NCI-H69 (cell line): ENCODE measurements at regions not wholly inside any gene's neighbourhood (a gene's known extent, or its start where the extent isn't known, plus 50 kb on each side); places are given as distances from the start of the nearest gene placed in this dataset.
"Not testable (repeated sequence)": the region's sequence is repeated elsewhere in the genome, so short reads cannot be mapped to it uniquely, and the experiment has no call there.

Experiments
- DNase-seq: peaks from one replicate; lab custom pipeline; 2025; lab: John Stamatoyannopoulos, UW

DNA sequence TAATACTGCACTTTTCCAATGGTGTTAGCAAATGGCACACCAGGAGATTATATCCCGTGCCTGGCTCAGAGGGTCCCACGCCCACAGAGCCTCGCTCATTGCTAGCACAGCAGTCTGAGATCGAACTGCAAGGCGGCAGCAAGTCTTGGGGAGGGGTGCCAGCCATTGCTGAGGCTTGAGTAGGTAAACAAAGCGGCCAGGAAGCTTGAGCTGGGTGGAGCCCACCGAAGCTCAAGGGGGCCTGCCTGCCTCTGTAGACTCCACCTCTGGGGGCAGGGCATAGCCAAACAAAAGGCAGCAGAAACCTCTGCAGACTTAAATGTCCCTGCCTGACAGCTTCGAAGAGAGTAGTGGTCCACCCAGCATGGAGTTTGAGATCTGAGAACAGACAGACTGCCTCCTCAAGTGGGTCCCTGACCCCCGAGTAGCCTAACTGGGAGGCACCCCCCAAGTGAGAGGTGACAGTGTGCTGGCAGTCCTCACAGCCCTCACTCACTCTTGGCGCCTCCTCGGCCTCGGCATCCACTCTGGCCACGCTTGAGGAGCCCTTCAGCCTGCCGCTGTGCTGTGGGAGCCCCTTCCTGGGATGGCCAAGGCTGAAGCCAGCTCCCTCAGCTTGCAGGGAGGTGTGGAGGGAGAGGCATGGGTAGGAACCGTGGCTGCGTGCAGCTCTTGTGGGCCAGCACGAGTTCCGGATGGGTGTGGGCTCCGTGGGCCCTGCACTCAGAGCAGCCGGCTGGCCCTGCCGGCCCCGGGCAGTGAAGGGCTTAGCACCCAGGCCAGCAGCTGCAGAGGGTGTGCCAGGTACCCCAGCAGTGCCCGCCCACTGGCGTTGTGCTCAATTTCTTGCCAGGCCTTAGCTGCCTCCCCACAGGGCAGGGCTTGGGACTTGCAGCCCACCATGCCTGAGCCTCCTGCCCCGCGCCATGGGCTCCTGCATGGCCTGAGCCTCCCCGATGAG is 188.0 kb downstream of the MMUT start:
- DNase-seq, result not testable (repeated sequence)

DNA sequence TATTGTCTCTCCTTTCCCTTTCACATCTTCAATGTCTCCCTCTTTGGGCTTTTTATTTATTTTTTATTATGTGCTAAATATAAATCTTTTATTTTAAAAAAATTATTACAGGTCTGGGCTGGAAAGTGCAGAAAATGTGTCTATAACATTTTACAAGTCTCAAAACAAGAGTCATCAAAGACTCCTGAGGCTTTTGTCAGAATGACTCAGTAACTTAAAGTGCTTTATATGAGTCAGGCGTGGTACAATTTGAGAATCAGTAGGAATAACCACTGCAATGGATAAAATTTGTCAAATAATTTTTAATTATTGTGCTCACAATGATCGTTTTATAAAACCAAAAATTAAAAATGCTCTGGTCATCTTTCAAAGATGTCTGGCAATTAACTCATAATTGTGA is 193.9 kb downstream of the MMUT start:
- DNase-seq, result no peak

DNA sequence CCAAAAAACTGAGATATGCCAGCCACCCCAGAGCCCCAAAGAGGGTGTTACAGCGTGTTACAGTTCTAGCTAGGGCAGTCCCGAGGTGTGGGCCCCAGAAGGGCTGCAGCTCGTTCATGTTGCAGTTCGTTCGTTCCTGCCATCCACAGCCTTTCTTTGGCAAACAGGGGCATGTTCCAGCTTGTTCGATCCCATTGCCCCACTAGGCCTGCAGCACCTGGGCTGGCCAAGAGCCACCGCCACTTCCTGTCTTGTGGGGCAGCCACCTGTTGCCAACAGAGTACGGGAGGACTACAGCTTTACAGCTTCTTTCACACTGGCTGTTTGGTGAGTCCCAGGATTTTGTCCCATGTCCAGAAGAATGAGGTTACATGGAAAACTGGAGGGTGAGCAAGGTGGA is 198.1 kb downstream of the MMUT start:
- peak; percentile 73 for DNase-seq

DNA sequence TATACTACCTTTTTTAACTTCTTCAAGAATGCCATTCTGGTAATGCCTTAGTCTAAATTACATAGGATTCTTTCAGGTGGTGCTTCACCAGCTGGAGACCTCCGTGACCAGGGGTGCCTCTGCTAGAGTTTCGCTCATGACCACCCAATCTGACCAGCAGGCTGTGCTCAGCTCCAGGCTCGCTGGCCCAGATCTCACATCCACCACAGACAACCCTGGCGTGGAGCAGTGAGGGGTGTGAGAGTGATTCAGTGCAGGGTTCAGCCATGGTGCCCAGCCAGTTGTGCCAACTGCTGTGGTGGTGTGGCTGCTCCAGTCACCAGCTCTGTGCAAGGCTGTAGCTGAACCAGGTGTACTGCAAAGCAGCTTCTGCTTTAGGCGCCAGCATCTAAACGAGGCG is 198.6 kb downstream of the MMUT start:
- no peak for DNase-seq

DNA sequence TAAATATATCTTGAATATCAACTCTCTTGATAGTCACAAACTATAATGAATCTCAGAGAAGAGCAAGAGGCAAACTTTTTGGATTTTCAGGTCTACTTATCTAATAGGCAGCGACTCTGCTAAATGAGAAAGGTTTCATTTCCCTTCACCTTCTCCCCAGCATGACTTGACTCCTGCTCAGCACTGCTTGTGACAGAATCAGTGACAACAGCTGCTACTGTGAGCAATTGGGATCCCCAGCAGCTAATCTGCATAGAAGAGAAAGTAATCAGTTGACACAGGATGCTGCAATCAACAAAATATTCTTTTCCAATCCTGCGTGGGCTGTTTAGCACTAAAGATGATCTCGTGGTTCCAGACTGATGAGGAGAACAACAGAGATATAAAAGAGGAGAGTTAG is 205.5 kb downstream of the MMUT start:
- DNase-seq, result peak; percentile 28

DNA sequence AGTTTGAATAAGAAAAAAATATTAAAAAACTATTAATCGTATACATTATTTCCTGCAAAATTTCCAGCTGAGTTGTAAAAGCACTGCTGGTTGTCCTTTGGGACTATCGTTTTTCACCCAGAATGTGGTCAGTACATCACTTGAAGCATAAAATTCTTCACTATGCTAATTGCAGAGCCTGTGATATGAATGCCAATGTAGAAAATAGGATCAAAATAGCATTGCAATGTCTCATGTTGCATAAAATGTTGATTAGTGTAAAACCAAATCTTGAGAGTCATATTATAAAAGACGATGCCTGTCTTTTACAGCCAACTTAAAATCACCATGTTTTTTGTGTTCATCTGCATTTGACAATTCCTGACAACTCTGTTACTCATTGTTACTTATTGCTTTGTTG is 207.7 kb downstream of the MMUT start:
- DNase-seq, result no peak

DNA sequence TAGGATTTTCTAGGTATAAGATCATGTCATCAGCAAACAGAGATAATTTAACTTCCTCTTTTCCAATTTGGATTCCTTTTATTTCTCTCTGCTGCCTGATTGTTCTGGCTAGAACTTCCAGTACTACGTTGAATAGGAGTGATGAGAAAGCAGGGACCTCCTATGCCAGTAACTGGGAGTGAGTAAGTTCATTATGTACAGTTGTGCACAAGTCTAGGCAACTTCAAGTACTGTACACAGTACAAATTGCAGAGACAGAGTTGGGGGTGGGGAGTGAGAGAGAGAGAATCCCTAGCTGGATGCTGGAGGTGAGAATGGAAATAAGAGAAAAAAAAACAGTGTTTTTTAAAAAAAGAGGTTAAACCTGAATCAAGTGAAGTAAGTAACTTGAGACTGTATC is 210.2 kb downstream of the MMUT start:
- peak; percentile 31 for DNase-seq

DNA sequence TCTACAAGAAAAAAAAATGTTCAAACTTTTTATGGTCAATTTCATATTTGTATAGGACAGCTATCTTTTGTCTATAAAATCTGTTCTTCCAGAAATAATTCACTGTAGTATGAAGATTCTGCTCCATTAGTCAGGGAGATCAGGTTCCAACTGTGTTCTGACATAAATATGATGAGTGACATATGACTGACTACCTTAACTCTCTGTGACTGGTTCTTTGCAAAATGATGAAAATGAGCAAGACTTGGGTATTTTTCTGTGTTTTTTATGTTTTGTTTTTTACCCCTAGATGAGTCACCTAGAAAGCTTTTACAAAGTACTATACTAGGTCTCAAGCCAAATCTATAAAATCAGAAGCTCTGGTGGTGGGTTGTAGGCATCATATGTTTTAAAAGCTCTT is 229.6 kb downstream of the MMUT start:
- no peak for DNase-seq

DNA sequence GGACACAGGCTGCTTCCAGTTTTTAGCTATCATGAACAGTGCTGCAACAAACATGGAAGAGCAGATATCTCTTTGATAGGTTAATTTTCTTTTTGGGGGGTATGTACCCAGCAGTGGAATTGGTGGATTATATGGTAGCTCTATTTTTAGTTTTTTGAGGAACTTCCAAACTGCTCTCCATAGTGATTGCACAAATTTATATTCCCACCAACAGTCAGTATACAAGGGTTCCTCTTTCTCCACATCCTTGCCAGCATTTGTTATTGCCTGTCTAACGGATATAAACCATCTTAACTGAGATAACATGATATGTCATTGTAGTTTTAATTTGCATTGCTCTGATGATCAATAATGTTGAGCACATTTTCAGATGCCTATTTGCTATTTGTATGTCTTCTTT is 237.6 kb downstream of the MMUT start:
- no peak for DNase-seq

DNA sequence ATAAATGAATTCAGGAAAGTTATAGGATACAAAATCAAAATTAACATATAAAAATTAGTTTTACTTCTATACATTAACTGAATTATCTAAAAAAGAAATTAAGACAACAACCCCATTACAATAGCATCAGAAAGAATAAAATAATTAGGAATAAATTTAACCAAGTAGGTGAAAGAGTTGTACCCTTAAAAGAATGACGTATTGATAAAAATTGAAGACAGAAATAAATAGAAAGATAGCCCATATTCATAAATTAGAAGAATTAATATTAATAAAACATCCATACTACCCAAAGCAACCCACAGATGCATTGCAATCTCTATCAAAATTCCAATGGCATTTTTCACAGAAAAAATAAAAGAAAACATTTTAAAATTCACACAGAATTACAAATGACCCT is 242.8 kb downstream of the MMUT start:
- DNase-seq, result no peak

DNA sequence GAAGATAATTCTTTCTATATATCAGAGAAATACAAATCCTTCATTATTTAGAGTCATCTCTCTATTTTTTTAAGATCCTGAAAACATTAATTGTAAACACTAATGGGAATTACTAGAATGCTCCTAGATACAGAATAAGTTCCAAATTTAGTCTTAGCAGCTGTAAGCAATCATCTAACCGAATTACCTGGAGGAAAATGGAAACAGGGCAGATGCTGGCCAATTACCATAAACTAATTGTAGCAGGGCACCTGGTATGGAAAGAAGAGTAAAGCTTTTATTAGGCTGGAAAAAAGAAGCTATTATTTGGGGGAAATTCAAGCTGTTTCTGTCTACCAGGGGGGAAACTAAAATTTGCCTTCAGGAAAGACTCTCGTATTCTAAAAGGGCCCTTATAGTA is 257.5 kb downstream of the MMUT start:
- DNase-seq, result peak; percentile 92

DNA sequence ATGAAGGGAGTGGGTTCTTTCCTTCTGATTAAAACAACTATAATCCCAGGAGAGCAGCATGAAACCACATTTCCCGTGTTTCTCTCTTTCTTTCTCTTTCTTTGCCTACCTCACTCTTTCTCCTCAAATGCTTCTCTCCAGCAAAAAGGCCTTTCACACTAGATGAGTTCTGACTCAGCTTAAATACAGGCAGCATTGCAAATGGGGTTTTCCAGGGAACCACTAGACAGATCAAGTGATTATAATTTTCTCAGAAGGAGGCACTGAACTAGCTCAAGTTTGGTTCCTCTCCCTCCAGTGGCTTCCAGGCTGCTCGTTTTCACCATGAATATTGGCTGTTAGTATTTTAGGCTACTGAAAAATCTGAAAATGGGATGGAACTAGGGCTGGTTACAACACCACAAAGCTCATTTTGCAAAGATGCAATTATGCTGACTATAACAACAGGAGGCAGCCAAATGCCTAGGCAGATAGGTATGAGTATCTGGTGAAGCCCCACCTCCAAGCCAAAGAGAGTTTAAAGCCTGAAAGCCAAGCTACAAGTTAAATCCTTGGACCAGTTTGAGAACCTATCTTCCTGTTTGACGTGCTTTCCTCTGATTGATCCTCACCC is 260.0 kb downstream of the MMUT start:
- DNase-seq, result no peak

DNA sequence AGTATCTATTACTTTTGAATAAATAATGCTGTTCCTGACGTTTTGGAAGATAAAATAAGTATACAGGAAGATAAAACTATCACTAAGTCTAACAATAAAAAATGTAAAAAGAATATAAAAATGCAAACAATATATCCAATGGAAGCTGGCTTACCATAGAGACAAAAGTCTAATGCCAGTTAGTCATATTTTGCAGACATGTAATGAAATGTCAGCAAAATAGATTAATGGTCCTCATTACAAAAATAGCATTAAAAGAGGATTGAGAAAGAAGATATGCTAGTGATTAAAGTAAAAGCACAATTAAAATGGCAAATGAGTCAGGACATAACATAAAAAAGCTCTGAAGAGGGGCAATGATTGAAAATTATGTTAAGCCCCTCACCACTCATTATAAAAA is 265.0 kb downstream of the MMUT start:
- DNase-seq, result no peak

DNA sequence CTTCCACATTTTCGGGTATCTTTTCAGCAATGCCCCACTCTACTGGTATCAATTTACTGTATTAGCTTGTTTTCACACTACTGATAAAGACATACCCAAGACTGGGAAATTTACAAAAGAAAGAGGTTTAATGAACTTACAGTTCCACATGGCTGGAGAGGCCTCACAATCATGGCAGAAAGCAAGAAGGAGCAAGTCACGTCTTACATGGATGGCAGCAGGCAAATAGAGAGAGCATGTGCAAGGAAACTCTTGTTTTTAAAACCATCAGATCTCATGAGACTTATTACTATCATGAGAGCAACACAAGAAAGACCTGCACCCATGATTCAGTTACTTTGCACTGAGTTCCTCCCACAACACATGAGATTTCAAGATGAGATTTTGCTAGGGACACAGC is 300.7 kb downstream of the MMUT start:
- not testable (repeated sequence) for DNase-seq

DNA sequence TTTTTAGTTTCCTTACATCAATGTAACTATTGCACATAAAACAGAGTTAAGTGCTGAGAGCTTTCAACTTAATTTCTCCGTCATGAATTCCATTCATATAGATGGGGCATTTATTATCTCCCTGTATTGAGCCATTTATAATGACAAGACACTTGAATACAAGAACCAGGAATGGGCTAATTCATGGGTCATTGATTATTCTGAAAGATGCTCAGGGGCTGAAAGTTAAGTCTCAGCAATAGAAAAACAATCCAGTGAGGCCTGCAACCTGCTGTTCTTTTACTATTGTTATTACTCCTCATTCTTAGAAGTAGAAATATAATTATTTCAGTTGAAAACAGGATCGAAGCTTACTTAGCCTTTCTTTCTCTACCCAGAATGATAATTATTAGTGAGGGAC is 307.7 kb downstream of the MMUT start:
- peak; percentile 56 for DNase-seq

DNA sequence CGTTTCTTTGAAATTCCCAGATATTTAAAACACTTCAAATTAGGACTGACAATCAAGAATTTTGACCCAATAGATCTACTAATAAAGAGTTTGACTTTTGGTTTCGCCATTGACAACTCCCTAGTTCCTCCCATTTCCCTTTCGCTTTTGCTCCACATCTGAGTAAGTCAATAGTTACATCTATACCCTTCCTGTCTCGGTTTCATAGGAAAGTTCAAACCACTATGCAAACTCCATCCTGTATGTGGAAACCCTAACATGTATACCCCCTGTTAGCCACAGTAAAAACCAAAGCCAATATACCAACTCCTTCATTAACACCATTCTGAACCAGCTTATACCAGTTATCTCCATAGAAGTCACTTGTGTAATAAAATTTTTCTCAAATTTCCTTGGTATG is 311.1 kb downstream of the MMUT start:
- no peak for DNase-seq

DNA sequence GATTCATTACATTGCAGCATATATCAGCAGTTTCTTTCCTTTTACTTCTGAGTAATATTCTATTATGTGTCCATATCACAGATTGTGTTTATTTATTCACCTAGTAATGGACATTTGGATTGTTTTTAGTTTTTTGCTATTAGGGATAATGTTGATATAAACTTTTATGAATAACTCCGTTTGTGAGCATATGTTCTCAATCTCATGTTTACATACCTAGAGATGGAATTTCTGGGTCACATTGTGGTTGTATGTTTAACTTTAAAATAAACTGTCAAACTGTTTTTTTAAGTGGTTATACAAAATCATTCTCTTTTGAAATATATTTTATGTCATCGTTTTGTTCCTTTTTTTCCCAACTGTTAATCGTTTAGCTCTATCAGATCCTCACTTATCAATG is 311.6 kb downstream of the MMUT start:
- no peak for DNase-seq

DNA sequence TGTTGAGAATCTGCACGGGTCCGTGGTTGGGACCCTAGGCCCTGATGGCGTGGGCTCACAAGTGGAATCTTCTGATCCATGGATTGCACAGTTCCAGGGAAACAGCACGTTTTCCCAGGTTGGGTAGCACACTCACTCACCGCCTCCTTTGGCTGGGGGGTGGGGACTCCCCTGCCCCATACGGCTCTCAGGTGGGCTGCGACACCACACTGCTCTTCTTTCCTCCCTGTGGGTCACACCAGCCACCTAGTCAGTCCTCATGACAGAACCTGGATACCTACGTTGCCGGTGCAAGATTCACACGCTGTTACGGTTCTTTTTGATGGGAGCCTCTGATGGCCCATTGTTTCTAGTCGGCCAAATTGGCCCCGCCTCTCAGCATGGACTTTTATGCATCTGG is 312.0 kb downstream of the MMUT start:
- no peak for DNase-seq

DNA sequence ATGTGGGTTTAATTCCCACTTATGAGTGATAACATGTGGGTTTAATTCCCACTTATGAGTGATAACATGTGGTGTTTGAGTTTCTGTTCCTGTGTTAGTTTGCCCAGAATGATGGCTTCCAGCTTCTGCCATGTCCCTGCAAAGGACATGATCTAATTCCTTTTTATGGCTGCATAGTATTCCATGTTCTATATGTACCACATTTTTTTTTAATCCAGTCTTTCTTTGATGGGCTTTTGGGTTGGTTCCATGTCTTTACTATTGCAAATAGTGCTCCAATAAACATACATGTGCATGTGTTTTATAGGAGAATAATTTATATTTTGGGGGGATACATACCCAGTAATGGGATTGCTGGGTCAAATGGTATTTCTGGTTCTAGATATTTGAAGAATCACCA is 317.8 kb downstream of the MMUT start:
- DNase-seq, result no peak

DNA sequence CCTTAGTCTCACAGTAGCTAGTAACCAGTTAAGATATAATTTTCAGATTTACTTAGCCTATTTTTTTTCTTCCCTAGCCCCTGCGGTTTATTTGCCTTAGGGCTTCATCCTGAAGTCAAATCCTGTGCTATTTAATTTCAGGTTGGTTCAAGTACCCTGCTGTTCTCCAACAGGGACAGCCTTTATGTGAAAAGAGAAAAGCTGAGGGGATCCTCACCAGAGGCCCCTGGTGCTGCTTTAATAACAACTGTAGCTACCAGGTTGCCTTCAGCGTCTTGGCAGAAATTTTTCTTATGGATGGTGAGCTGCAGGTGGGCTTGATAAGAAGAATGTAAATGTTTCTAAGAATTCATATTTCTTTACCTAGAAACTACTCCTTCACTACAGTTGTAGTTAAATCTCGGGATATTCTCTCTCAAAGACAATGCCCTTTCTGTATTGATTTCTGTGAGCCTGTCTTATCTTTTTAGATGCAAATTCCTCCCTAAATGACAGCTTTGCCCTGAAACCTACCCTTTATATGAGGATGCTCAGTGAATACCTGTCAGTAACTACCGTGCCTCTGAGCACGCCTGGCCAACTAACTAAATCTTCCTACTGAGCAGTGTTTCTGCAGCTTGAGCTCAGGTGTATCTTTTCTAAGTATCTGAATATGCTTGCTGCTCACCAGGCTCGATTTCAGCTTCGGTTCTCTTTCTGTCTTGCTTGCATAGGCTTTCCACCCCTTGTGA is 320.5 kb downstream of the MMUT start:
- DNase-seq, result peak; percentile 98

DNA sequence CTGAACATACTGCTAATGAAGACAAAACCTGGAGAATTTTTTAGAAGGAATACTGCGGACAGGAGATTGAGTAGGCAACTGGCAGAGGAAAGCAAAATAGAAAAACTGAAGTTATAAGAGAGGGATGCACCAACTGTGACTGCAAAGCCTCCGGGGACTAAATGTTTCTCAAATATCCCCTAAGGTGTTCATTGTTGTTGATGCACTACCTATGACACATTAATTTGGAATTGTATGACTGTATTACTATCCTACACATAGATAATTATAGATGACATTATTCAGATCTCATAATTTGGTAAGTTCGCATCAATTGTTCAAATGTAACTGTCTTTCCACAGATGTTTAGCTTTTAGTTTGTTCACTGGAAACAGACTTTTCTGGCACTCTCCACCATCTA is 341.1 kb downstream of the MMUT start:
- peak; percentile 38 for DNase-seq

DNA sequence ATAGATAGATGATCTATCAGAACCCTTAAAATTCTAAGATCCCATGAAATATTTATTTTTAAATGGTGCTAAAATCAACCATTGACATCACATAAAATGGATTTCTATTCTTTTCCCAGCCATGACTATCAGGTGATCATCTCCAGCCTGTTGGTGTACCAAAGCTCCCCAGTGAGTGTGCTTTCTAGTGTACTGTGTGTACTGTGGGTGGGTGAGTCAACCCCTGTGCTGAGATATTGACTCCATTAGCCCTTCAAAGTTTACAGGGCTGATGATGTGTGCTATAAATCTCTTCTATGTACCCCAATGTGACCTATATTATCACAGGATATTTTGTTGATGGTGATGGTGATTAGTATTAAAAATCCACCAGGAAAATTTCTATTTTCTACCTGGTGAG is 344.6 kb downstream of the MMUT start:
- DNase-seq, result no peak

DNA sequence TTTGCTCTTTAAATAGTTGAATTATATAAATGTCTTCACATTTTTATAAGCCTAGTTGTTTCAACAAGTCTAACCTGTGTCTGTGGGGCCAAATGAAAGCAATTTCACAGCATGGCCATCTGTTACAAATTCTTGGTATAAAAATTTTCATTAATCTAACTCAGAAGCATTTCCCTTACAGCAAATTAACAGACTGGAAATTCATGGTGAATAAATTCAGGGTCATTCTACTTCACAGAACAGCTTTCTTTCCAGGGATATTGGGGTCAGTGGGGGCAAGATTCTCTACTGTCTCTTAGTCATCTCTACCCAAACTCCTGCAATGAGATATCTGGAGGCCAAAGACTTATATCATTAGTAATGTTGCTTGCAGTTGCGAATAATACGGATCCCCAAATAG is 352.1 kb downstream of the MMUT start:
- peak; percentile 32 for DNase-seq
